K562 (cell line): ENCODE measurements at regions not wholly inside any gene's neighbourhood (a gene's known extent, or its start where the extent isn't known, plus 50 kb on each side); places are given as distances from the start of the nearest gene placed in this dataset.

Source experiments
- CHD1 ChIP-seq: fragments of 200-600 bp; sonication (generic); IDR thresholded peaks from one replicate; pipeline ENCODE4 v1.6.1; 2012; ENCODE audit warnings: mild to moderate bottlenecking, moderate library complexity, low read length, inconsistent platforms
- POLR2AphosphoS5 ChIP-seq: IDR thresholded peaks from 2 replicates; pipeline ENCODE4 v1.6.1; 2011; ENCODE audit warnings: mild to moderate bottlenecking, low read depth, low read length, moderate library complexity; ENCODE audit not compliant: control insufficient read depth, insufficient read depth
- ZBTB11 ChIP-seq, 3 experiments: fragments of 200-800 bp in 1 of 3; fragments of 250-450 bp in 1 of 3; fragments of 450-650 bp in 1 of 3; sonication (Bioruptor Pico) in 1 of 3; sonication (Bioruptor generic) in 1 of 3; formaldehyde crosslinking in 1 of 3; IDR thresholded peaks; 2 replicates each; pipeline versions ENCODE4 v1.6.1 to v1.8.0; 2016 to 2022; ENCODE audit warnings: mild to moderate bottlenecking in 2 of 3, missing genetic modification characterization in 2 of 3, missing compliant biosample characterization in 1 of 3, moderate library complexity in 1 of 3
- ZNF707 ChIP-seq: fragments of 250-450 bp; sonication (Bioruptor Pico); conservative IDR thresholded peaks from 2 replicates; pipeline ENCODE4 v1.8.0; 2022; ENCODE audit warnings: inconsistent platforms, mild to moderate bottlenecking, moderate library complexity

- TF ChIP-seq ZBTB11 (CRISPR knock-in tag; IDR thresholded peaks at IDR 0.05), result no peak
- no peak for TF ChIP-seq ZNF707
- TF ChIP-seq POLR2AphosphoS5, result no peak
- no peak for TF ChIP-seq CHD1
These were observed 223.1 kb downstream of the RBM43 start for GRCh38 chr2:151038516-151038915.
